ENCODE measurements at regions not wholly inside any gene's neighbourhood (a gene's known extent, or its start where the extent isn't known, plus 50 kb on each side); places are given as distances from the start of the nearest gene placed in this dataset.

GRCh38 chr5:175588709-175589429 lies 69.0 kb upstream of the HRH2 start:
- Histone ChIP-seq H3K27me3 (ENCODE audit: insufficient read depth, poor library complexity, severe bottlenecking) (no peaks in the 10 kb centered on the region), H3K27ac (replicated peaks) (no peak overlapping the region), H3K4me3 (replicated peaks; ENCODE audit: insufficient read depth, low read length) (no peak overlapping the region)
- TF ChIP-seq GABPA (IDR thresholded peaks at IDR 0.05; ENCODE audit: low read depth) = no peak
- TF ChIP-seq SPI1 (IDR thresholded peaks at IDR 0.05; ENCODE audit: borderline replicate concordance, low read depth) = no peak
- TF ChIP-seq CTCF (IDR thresholded peaks at IDR 0.05; ENCODE audit: insufficient read depth, low read length) = no peak
- TF ChIP-seq POLR2AphosphoS5 (IDR thresholded peaks at IDR 0.05; ENCODE audit: low read depth) = no peak
- TF ChIP-seq REST (IDR thresholded peaks at IDR 0.05; ENCODE audit: insufficient replicate concordance, low read depth) = no peak
- DNase-seq (ENCODE audit: low read depth in 1 of 2, low spot score in 1 of 2) = no peak

- DNase-seq (ENCODE audit: low read depth in 1 of 2, low spot score in 1 of 2) = no peak
- H3K27me3 ChIP-seq (ENCODE audit: insufficient read depth, poor library complexity, severe bottlenecking) = no peaks in the 10 kb centered on the region
- TF ChIP-seq SPI1 (IDR thresholded peaks at IDR 0.05; ENCODE audit: borderline replicate concordance, low read depth) = no peak
- TF ChIP-seq REST (IDR thresholded peaks at IDR 0.05; ENCODE audit: insufficient replicate concordance, low read depth) = no peak
- TF ChIP-seq GABPA (IDR thresholded peaks at IDR 0.05; ENCODE audit: low read depth) = no peak
- TF ChIP-seq POLR2AphosphoS5 (IDR thresholded peaks at IDR 0.05; ENCODE audit: low read depth) = no peak
- TF ChIP-seq CTCF (IDR thresholded peaks at IDR 0.05; ENCODE audit: insufficient read depth, low read length) = no peak
- H3K27ac ChIP-seq (replicated peaks) = no peak overlapping the region
- H3K4me3 ChIP-seq (replicated peaks; ENCODE audit: insufficient read depth, low read length) = no peak overlapping the region
Observed at GRCh38 chr5:175589714-175590113, 68.2 kb upstream of the HRH2 start.

GRCh38 chr5:175590471-175590881 lies 67.4 kb upstream of the HRH2 start:
- DNase-seq (ENCODE audit: low read depth in 1 of 2, low spot score in 1 of 2) = peak; percentile 43 to 54
- Histone ChIP-seq H3K4me3 (replicated peaks; ENCODE audit: insufficient read depth, low read length) (no peak overlapping the region), H3K27ac (replicated peaks) (peak overlapping the region; percentile 23; the same call in 1 of the 2 replicates), H3K27me3 (ENCODE audit: insufficient read depth, poor library complexity, severe bottlenecking) (no peaks in the 10 kb centered on the region)
- peak; percentile 97 for TF ChIP-seq SPI1 (IDR thresholded peaks at IDR 0.05; ENCODE audit: borderline replicate concordance, low read depth)
- no peak for TF ChIP-seq GABPA (IDR thresholded peaks at IDR 0.05; ENCODE audit: low read depth)

- TF ChIP-seq CTCF (IDR thresholded peaks at IDR 0.05; ENCODE audit: insufficient read depth, low read length) = no peak
- TF ChIP-seq POLR2AphosphoS5 (IDR thresholded peaks at IDR 0.05; ENCODE audit: low read depth) = no peak
- no peak for TF ChIP-seq SPI1 (IDR thresholded peaks at IDR 0.05; ENCODE audit: borderline replicate concordance, low read depth)
- TF ChIP-seq GABPA (IDR thresholded peaks at IDR 0.05; ENCODE audit: low read depth) = no peak
- no peak for TF ChIP-seq REST (IDR thresholded peaks at IDR 0.05; ENCODE audit: insufficient replicate concordance, low read depth)
- DNase-seq (ENCODE audit: low read depth in 1 of 2, low spot score in 1 of 2) = no peak
- Histone ChIP-seq H3K27me3 (ENCODE audit: insufficient read depth, poor library complexity, severe bottlenecking) (no peaks in the 10 kb centered on the region), H3K27ac (replicated peaks) (no peak overlapping the region), H3K4me3 (replicated peaks; ENCODE audit: insufficient read depth, low read length) (no peak overlapping the region)
Observed at GRCh38 chr5:175591293-175591692, 66.6 kb upstream of the HRH2 start.
